ENCODE measurements at regions not wholly inside any gene's neighbourhood (a gene's known extent, or its start where the extent isn't known, plus 50 kb on each side); places are given as distances from the start of the nearest gene placed in this dataset.

- DNase-seq = no peak
These were observed 120.5 kb upstream of the HS6ST1 start for GRCh38 chr2:128439031-128439790.

- DNase-seq = no peak
These were observed 121.4 kb upstream of the HS6ST1 start for GRCh38 chr2:128439791-128440665.

DNA sequence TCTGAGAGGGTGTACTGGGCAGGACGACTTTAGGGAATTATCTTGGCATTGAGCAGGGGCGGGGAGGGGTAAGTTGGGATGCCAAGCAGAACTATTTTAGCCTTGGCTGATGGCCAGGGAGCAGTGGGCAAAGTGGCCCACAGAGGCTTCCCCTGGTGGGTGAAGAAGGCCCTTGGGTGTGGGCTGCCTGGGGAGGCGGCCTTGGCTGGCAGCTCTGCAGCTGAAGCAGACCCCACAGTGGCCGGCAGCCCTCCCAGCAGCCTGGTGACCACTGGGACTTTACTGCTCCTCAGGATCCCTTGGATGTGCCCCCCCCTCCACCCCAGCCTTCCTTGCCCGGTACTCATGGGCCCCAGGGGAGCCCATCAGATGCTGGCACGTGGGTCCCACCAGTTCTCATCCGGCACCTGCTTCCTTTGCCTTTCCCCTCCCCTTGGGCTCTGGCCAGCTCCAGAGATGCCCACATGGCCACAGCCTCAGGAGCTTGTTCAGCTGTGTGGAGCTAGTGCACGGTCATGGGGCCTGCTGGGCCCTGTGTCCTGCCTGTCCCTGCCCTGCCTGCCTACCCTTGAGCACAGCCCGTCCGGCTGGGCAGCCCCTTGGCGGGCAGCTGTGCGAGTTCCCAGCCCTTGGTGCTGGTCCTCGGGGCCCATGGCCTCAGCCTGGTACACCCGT lies 122.1 kb upstream of the HS6ST1 start:
- DNase-seq = no peak

GRCh38 chr2:128441341-128442052 lies 122.8 kb upstream of the HS6ST1 start:
- no peak for DNase-seq

DNA sequence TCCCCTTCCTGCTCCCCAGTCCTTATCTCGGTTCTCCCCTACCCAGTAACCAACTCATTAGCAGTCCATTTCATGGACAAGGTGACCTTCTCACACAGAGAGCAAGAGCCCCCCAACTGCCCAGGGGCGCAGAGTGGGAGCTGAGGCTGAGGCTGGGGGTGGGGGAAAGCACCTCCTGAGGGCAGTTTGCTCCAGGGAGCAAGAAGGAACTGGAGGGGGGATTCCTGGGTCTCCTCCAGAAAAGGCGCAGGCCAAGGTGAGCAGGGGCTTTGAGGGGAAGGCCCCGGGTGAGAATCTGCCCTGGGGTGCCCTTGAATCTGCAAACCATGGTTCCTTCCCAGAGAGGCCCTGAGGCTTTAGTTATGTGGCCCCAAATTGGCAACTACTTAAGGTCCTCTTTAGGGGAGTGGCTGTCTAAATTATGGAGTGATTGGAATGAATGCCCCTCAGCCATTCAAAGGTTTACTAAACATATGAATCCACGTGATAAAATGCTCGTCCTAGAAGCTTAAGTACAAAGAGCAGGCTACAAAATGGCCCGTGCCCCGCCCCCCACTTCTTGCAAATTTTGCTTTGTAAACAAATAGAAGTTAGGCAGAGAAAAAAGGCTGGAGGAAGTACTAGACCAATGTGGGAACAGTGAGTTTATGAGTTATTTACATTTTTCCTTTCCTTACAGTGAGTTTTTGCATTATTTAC lies 123.5 kb upstream of the HS6ST1 start:
- DNase-seq = no peak

DNA sequence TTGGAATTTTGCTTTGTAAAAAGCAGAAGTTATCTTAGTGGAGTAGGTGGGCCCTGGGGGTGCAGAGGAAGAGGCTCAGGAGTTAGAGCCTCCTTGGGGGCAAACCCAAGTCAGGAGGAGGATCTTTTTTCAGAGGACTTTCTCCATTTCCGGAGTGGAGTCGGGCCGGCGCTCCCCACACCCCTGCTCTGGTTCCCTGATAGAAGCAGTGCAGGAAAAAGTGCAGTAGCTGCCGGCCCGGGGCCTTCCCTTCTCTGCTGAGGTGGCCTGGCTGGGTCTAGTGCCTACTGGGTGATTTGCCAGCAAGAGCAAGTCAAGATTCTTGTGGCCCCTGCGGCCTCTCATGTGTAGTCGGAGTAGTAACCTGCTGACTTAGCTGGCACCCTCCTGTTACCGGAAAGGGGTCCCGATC lies 124.2 kb upstream of the HS6ST1 start:
- DNase-seq = peak; percentile 60

GRCh38 chr2:128444121-128444771 lies 125.6 kb upstream of the HS6ST1 start:
- DNase-seq = no peak

- DNase-seq = no peak
These were observed 126.3 kb upstream of the HS6ST1 start for GRCh38 chr2:128444816-128445522.

DNA sequence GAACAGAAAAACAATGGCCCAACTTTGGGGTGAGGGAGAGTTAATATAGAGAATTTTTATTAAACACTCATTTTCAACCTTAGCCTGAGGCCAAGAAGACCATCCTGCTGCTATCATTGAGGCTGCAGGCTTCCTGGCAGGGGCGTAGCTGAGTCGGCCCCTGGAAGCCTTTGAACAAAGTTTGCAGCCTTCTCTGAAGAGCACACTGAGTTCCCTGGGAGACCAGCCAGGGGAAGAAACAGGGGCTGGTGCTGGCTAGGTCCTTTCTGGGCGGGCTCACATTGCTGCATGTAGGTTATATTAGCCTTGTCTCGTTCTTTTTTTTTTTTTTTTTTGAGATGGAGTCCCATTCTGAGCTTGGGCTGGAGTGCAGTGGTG lies 126.8 kb upstream of the HS6ST1 start:
- no peak for DNase-seq

GRCh38 chr2:128446049-128446873 lies 127.6 kb upstream of the HS6ST1 start:
- no peak for DNase-seq

DNA sequence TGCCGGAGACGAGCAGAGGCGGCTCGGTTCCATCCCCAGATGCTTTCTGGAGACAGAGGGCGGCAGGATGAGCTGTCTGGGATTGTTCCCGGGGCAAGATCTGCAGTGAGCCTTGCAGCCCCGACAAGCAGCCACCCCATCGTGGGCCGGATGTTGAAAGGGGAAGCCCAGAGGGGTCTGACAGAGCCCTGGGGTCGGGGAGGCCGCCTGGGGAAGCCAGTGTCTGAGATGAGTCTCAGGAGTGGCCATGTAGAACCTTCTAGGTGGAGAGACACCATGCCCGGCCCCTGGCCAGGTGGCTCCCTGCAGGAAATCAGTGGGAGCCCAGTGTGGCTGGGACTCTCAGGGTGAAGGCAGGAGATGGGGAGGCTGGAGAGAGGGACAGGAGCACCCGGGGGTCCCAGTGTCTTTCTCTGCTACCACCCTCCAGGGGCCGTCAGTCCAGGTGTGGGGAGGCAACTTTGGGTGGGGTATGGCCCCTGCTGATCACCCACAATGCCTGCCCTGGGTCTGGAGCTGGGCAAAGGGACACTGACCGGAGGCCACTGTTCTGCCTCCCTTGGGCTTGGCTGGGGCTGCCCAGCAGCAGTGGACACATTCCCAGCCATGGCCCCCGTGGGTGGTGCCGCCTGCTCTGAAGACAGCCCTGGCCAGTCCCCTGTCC lies 128.3 kb upstream of the HS6ST1 start:
- DNase-seq = no peak

DNA sequence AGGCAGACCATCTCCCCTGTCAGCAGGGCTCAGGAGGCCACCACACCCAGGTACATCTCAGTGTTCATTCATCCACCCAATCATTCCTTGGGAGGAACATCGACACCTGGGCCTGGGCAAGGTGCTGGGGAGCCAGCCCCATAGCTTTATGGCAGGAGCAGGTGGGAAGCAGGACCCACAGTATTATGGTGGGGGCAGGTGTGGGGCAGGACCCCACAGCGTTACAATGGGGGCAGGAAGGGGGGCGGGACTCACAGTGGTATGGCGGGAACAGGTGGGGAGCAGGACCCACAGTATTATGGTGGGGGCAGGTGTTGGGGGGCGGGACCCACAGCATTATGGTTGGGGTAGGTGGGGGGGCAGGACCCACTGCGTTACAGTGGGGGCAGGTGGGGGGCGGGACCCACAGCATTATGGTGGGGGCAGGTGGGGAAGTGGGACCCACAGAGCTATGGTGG lies 128.9 kb upstream of the HS6ST1 start:
- no peak for DNase-seq

DNA sequence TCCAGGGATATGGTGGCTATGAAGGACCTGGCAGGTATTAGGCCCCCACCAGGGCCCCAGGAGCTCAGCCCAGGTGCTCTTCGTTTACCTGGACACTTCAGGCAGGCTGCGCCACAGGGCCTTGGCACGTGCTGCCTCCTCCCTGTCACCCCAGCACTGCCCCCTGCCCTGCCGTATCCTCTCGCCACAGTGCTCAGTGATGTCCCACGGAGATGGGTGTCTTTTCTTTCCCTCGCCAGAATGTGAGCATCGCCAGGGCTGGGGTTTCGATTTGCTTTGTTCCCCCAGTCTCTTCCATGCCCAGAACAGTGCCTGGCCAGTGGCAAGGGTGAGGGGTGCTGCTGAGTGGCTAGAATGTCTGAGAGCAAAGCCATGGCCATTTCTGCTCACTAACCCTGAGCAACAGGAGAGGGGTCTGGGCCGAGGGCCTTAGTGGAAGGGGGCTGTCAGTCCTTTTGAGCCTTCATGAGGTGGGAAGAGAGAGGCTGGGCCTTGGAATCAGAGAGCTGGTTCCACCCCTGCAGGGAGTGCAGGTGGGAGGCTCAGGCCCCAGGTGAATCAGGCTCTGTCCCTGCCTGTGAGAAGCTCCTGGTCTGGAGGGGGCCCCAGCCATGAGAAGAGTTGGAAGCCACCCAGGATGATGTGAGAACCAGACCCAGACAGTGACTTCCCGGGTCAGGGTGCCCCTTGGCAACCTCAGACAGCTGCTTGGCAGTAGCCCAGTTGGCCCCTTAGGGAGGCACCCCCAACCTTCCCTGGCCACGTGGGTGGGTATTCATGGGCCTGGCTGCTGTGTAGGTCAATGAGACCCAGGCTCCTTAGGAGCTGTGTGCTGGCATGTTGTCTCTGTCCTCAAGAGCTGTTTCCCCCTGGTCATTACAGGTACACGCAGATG lies 129.9 kb upstream of the HS6ST1 start:
- DNase-seq = no peak

DNA sequence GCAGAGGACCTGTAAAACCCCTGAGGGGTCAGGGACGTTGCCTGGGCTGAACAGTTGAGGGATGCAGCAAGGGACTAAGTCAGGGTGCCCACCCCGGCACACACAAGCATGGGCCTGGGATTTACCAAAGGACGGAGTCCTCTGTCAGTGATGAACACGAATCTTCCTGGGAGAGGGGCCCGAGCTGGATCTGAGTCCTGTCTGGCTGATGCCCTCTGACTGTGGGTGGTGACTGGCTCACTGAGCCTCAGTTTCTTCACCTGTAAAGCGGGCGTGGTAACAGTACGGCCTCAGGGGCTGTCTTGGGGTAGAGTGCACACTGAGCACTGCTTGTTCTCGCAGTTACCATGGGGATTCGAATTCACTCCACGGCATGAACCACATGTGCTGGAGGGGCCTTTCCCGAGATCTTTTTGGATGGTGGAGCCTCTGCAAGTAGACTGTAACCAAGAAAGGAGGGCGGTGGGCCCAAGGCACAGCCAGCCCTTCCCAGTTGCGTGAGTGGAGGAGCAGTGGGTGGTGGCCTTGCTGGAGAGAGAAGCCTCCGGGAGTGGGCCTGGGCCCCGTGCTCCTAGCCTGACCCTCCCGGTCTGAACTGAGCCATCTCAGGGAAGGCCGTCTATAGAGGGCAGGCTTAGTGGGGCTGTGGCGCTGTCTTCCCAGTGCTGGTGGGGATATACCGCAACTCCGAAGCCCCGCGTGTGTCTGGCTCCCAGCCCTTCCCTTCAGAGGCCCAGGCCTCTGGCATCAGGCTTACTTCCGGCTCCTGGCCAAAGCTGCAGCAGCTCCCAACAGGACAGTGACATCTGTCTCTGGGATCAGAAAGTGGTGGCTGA lies 130.8 kb upstream of the HS6ST1 start:
- DNase-seq = no peak

GRCh38 chr2:128450211-128451024 lies 131.8 kb upstream of the HS6ST1 start:
- no peak for DNase-seq
